ENCODE measurements at regions not wholly inside any gene's neighbourhood (a gene's known extent, or its start where the extent isn't known, plus 50 kb on each side); places are given as distances from the start of the nearest gene placed in this dataset.
"Not testable (repeated sequence)": the region's sequence is repeated elsewhere in the genome, so short reads cannot be mapped to it uniquely, and the experiment has no call there.

DNA sequence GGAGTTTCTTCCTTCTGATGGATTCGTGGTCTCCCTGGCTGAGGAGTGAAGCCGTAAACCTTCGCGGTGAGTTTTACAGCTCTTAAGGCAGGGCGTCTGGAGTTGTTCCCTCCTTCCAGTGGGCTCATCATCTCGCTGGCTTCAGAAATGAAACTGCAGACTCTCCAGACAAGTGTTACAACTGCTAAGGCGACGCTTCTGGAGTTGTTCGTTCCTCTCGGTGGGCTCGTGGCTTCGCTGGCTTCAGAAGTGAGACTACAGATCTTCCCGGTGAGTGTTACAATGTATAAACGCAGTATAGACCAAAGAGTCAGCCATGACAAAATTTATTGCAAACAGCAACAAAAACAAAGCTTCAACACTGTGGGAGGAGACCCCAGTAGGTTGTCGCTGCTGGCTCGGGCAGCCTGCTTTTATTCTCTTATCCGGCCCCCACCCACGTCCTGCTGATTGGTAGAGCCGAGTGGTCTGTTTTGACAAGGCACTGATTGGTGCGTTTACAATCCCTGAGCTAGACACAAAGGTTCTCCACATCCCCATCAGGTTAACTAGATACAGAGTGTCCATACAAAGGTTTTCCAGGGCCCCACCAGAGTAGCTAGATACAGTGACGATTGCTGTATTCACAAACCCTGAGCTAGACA lies 113.2 kb downstream of the GPX5 start:
- peaks cover 0 to 2% of the 10 kb centered on the region in 2 donors for H3K4me1 ChIP-seq (ENCODE audit: control insufficient read depth in 2 of 2, insufficient read depth in 2 of 2, low read length in 1 of 2)
- no peaks in the 10 kb centered on the region for H3K36me3 ChIP-seq (ENCODE audit: control insufficient read depth in 2 of 2, insufficient read depth in 2 of 2, low read length in 1 of 2)
- no peaks in the 10 kb centered on the region for H3K9me3 ChIP-seq (ENCODE audit: control insufficient read depth in 2 of 2, insufficient read depth in 1 of 2, low read depth in 1 of 2, low read length in 1 of 2)
- no peak overlapping the region for H3K27ac ChIP-seq (ENCODE audit: low read depth in 2 of 2, low read length in 1 of 2)
- H3K27me3 ChIP-seq (ENCODE audit: control insufficient read depth in 1 of 2, insufficient read depth in 2 of 2, low read length in 2 of 2) = peaks cover 0 to 11% of the 10 kb centered on the region in 2 donors
- 88 to 89% methylated on average over 21 of the region's 21 CpGs for WGBS, 2 donors
- no peak overlapping the region for H3K4me3 ChIP-seq (ENCODE audit: low read depth in 1 of 2, low read length in 2 of 2)

DNA sequence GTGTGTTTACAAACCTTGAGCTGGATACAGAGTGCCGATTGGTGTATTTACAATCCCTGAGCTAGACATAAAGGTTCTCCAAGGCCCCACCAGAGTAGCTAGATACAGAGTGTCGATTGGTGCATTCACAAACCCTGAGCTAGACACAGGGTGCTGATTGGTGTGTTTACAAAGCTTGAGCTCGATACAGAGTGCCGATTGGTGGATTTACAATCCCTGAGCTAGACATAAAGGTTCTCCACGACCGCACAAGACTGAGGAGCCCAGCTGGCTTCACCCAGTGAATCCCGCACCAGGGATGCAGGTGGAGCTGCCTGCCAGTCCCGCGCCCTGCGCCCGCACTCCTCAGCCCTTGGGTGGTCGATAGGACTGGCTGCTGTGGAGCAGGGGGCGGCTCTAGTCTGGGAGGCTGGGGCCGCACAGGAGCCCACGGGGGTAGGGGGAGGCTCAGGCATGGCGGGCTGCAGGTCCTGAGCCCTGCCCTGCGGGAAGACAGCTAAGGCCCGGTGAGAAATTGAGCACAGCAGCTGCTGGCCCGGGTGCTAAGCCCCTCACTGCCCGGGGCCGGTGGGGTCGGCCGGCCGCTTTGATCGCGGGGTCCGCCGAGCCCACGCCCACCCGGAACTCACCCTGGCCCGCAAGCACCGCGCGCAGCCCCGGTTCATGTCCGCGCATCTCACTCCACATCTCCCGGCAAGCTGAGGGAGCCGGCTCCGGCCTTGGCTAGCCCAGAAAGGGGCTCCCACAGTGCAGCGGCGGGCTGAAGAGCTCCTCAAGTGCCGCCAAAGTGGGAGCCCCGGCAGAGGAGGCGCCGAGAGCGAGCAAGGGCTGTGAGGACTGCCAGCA lies 114.0 kb downstream of the GPX5 start:
- WGBS, 2 donors = 94 to 95% methylated on average over 47 of the region's 47 CpGs
- H3K4me1 ChIP-seq (ENCODE audit: control insufficient read depth in 2 of 2, insufficient read depth in 2 of 2, low read length in 1 of 2); H3K27ac ChIP-seq (ENCODE audit: low read depth in 2 of 2, low read length in 1 of 2); H3K4me3 ChIP-seq (ENCODE audit: low read depth in 1 of 2, low read length in 2 of 2); H3K36me3 ChIP-seq (ENCODE audit: control insufficient read depth in 2 of 2, insufficient read depth in 2 of 2, low read length in 1 of 2); H3K9me3 ChIP-seq (ENCODE audit: control insufficient read depth in 2 of 2, insufficient read depth in 1 of 2, low read depth in 1 of 2, low read length in 1 of 2): not testable (repeated sequence)
- peaks cover 0 to 11% of the 10 kb centered on the region in 2 donors for H3K27me3 ChIP-seq (ENCODE audit: control insufficient read depth in 1 of 2, insufficient read depth in 2 of 2, low read length in 2 of 2)

DNA sequence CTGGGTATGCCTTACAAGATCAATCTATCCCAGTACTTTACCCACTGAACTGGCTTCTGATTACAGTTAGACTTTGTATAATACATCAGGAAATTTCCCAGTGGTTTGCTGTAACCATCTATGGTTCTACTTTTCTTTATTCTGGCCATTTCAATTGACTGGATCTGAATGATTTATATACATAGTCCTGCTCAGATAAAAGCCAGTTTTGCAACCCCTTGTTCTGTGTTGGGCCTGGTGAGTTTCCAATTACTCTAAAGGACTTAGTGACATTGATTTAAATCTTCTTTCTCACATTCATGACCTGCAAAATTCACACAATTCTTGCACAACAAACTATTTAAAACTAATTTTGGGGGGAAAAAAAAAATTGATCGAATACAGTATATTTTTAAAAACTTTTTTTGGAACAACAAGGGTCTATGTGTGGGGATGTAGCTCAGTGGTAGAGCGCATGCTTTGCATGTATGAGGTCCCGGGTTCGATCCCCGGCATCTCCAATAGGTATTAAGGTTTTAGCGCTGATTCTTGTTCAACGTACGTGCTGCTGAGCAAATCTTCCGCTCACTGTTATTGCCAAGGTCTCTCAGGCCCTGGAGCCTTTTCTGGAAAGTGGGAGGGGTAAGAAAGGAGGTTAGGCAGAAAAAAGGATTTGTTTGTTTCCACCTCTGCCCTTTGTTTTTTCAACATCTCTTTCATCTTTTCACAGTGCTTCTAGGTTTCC lies 117.5 kb downstream of the GPX5 start:
- Histone ChIP-seq H3K4me3 (ENCODE audit: low read depth in 1 of 2, low read length in 2 of 2) (no peak overlapping the region), H3K27me3 (ENCODE audit: control insufficient read depth in 1 of 2, insufficient read depth in 2 of 2, low read length in 2 of 2) (no peaks in the 10 kb centered on the region), H3K4me1 (ENCODE audit: control insufficient read depth in 2 of 2, insufficient read depth in 2 of 2, low read length in 1 of 2) (no peaks in the 10 kb centered on the region), H3K27ac (ENCODE audit: low read depth in 2 of 2, low read length in 1 of 2) (no peak overlapping the region), H3K36me3 (ENCODE audit: control insufficient read depth in 2 of 2, insufficient read depth in 2 of 2, low read length in 1 of 2) (no peaks in the 10 kb centered on the region), H3K9me3 (ENCODE audit: control insufficient read depth in 2 of 2, insufficient read depth in 1 of 2, low read depth in 1 of 2, low read length in 1 of 2) (no peaks in the 10 kb centered on the region)
- 14% methylated on average over 9 of the region's 9 CpGs for WGBS, 2 donors

DNA sequence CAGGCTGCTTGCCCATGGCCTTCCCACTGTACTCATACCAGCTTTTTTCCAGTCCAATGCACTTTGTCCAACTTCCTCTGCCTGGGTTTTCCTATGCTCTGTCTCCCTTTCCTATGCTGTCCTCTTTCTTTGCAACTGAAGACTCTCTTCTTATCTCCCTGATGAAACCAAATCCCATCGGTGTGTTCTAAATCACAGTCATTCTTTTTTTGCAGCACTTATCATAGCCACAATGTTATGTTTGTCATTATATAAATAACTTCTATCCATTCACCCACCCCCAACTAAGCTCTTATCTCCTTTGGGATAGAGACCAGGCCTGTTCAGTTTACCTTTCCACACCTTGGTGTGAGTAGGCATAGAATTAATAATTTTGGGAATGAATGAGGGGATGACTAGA lies 121.0 kb downstream of the GPX5 start:
- WGBS, 2 donors = 34 to 44% methylated on average over 1 of the region's 1 CpG

DNA sequence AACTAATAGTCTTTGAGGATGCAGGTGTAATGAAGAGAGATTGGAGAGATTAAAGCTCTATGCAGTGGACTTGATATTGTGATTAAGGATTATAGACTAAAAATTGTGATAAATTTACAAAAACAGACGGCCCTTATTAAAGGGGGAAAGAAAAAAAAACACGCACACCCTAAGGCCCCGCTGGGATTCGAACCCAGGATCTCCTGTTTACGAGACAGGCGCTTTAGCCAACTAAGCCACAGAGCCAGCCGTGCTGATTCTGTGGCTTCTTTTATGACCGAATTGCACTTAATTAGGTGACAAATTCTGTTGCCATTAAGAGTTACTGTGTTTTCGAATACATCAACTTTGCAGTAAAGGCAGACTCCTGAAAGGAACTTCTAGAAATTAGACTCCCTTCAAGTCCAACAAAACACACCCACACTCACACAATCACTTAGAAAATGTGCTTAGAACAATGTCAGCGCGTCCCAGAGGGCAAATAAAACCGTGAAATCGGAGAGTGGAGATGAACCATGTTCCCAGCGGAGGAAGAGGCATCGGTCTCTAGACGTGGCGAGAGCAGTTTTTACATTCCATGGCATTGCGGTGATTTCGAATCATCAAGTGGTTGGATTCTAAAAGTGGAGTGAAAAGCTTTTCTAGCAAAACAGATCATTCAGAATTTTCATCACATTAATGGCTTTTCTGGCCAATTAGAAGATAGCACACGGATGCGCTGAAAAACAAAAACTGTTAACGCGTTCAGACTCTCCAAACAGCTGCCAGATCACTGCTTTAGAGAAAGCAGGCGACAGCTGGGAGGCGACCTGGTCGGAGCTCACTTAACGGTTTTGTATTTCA lies 122.6 kb downstream of the GPX5 start:
- H3K9me3 ChIP-seq (ENCODE audit: control insufficient read depth in 2 of 2, insufficient read depth in 1 of 2, low read depth in 1 of 2, low read length in 1 of 2) = no peaks in the 10 kb centered on the region
- no peaks in the 10 kb centered on the region for H3K27me3 ChIP-seq (ENCODE audit: control insufficient read depth in 1 of 2, insufficient read depth in 2 of 2, low read length in 2 of 2)
- no peaks in the 10 kb centered on the region for H3K36me3 ChIP-seq (ENCODE audit: control insufficient read depth in 2 of 2, insufficient read depth in 2 of 2, low read length in 1 of 2)
- H3K4me1 ChIP-seq (ENCODE audit: control insufficient read depth in 2 of 2, insufficient read depth in 2 of 2, low read length in 1 of 2) = no peaks in the 10 kb centered on the region
- peak overlapping the region; percentile 9 to 44 for H3K4me3 ChIP-seq (ENCODE audit: low read depth in 1 of 2, low read length in 2 of 2)
- H3K27ac ChIP-seq (ENCODE audit: low read depth in 2 of 2, low read length in 1 of 2) = no peak overlapping the region
- WGBS, 2 donors = 2 to 4% methylated on average over 27 of the region's 27 CpGs

More for the DNA sequence above, 121.0 kb downstream of the GPX5 start:
- Histone ChIP-seq H3K9me3 (ENCODE audit: control insufficient read depth in 2 of 2, insufficient read depth in 1 of 2, low read depth in 1 of 2, low read length in 1 of 2) (no peaks in the 10 kb centered on the region), H3K27me3 (ENCODE audit: control insufficient read depth in 1 of 2, insufficient read depth in 2 of 2, low read length in 2 of 2) (no peaks in the 10 kb centered on the region), H3K27ac (ENCODE audit: low read depth in 2 of 2, low read length in 1 of 2) (no peak overlapping the region), H3K4me1 (ENCODE audit: control insufficient read depth in 2 of 2, insufficient read depth in 2 of 2, low read length in 1 of 2) (no peaks in the 10 kb centered on the region), H3K4me3 (ENCODE audit: low read depth in 1 of 2, low read length in 2 of 2) (no peak overlapping the region), H3K36me3 (ENCODE audit: control insufficient read depth in 2 of 2, insufficient read depth in 2 of 2, low read length in 1 of 2) (no peaks in the 10 kb centered on the region)

DNA sequence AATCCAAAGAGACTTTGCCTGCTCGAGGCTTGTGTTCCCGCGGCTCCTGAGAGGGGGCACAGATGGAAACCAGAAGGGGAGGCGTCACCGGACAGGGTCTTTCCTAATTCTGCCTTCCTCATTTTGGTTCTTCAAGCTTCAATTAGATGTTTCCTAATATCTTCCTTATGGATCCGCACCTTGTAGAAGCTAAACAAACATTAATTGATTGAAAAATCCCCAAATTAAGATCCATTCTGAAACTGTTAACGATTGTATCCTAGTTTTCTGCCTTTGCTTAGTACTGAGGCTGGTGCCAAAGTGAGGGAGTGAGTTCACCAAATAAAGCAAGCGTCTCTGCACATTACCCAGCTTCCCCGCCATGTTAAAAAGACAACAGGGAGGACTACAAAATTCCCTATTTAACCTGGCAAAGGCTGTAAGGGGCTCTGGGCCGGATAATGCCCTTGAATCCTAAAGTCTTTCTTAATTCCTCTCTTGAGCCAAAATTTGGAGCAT lies 123.2 kb downstream of the GPX5 start:
- Histone ChIP-seq H3K4me1 (ENCODE audit: control insufficient read depth in 2 of 2, insufficient read depth in 2 of 2, low read length in 1 of 2) (no peaks in the 10 kb centered on the region), H3K27ac (ENCODE audit: low read depth in 2 of 2, low read length in 1 of 2) (no peak overlapping the region), H3K36me3 (ENCODE audit: control insufficient read depth in 2 of 2, insufficient read depth in 2 of 2, low read length in 1 of 2) (no peaks in the 10 kb centered on the region), H3K9me3 (ENCODE audit: control insufficient read depth in 2 of 2, insufficient read depth in 1 of 2, low read depth in 1 of 2, low read length in 1 of 2) (no peaks in the 10 kb centered on the region), H3K4me3 (ENCODE audit: low read depth in 1 of 2, low read length in 2 of 2) (peak overlapping the region; percentile 9 to 44), H3K27me3 (ENCODE audit: control insufficient read depth in 1 of 2, insufficient read depth in 2 of 2, low read length in 2 of 2) (no peaks in the 10 kb centered on the region)
- 9% methylated on average over 10 of the region's 10 CpGs for WGBS, 2 donors

DNA sequence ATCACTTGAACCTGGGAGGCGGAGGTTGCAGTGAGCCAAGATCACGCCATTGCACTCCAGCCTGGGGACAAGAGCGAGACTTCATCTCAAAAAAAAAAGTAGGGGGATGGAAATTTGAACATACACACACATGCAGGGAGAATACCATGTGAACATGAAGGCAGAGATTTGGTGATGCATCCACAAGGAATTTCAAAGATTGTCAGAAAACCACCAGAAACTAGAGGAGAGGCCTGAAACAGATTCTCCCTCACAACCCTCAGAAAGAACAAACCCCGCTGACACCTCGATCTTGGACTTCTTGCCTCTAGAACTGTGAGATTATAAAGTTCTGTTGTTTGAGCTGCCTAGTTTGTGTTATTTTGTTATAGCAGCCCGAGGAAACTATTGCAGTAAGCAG lies 125.5 kb downstream of the GPX5 start:
- H3K36me3 ChIP-seq (ENCODE audit: control insufficient read depth in 2 of 2, insufficient read depth in 2 of 2, low read length in 1 of 2) = no peaks in the 10 kb centered on the region
- no peak overlapping the region for H3K27ac ChIP-seq (ENCODE audit: low read depth in 2 of 2, low read length in 1 of 2)
- 90 to 92% methylated on average over 6 of the region's 6 CpGs for WGBS, 2 donors
- H3K4me1 ChIP-seq (ENCODE audit: control insufficient read depth in 2 of 2, insufficient read depth in 2 of 2, low read length in 1 of 2) = no peaks in the 10 kb centered on the region
- H3K4me3 ChIP-seq (ENCODE audit: low read depth in 1 of 2, low read length in 2 of 2) = no peak overlapping the region
- peaks cover 0 to 4% of the 10 kb centered on the region in 2 donors for H3K27me3 ChIP-seq (ENCODE audit: control insufficient read depth in 1 of 2, insufficient read depth in 2 of 2, low read length in 2 of 2)
- no peaks in the 10 kb centered on the region for H3K9me3 ChIP-seq (ENCODE audit: control insufficient read depth in 2 of 2, insufficient read depth in 1 of 2, low read depth in 1 of 2, low read length in 1 of 2)

DNA sequence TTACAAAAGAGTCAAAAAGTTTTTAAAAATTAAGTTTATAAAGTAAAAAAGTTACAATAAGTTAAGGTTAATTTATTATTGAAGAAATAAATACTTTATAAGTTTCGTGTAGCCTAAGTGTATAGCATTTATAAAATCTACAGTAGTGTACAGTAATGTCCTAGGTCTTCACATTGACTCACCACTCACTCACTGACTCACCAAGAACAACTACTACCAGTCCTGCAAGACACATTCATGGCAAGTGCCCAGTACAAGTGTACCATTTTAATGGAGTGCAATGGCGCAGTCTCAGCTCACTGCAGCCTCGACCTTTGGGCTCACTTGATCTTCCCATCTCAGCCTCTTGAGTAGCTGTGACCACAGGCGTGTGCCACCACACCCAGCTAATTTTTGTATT lies 128.2 kb downstream of the GPX5 start:
- Histone ChIP-seq H3K27ac (ENCODE audit: low read depth in 2 of 2, low read length in 1 of 2) (no peak overlapping the region), H3K9me3 (ENCODE audit: control insufficient read depth in 2 of 2, insufficient read depth in 1 of 2, low read depth in 1 of 2, low read length in 1 of 2) (no peaks in the 10 kb centered on the region), H3K4me1 (ENCODE audit: control insufficient read depth in 2 of 2, insufficient read depth in 2 of 2, low read length in 1 of 2) (no peaks in the 10 kb centered on the region), H3K4me3 (ENCODE audit: low read depth in 1 of 2, low read length in 2 of 2) (no peak overlapping the region), H3K27me3 (ENCODE audit: control insufficient read depth in 1 of 2, insufficient read depth in 2 of 2, low read length in 2 of 2) (peaks cover 4% of the 10 kb centered on the region in 2 donors), H3K36me3 (ENCODE audit: control insufficient read depth in 2 of 2, insufficient read depth in 2 of 2, low read length in 1 of 2) (no peaks in the 10 kb centered on the region)
- 78 to 85% methylated on average over 4 of the region's 4 CpGs for WGBS, 2 donors

DNA sequence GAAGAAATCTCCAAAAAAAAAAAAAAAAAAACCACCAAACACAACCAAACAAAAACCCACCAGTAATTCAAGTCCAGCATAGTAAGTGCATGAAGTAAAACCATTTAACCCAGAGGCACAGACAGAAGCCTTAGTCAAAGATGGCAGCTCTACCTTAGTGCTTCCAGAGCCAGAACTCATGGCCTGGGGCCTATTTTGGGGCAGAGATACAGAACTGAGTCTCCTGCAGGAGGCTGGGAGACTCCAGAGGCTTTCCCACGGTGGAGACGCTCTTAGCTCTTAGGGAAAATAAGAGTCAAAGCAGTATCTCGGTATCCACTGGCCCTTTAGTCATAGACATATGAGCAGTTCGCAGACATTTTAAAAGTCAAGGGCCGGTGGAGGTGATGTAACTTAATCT lies 129.5 kb downstream of the GPX5 start:
- 83 to 85% methylated on average over 5 of the region's 5 CpGs for WGBS, 2 donors
- H3K4me3 ChIP-seq (ENCODE audit: low read depth in 1 of 2, low read length in 2 of 2) = no peak overlapping the region
- H3K9me3 ChIP-seq (ENCODE audit: control insufficient read depth in 2 of 2, insufficient read depth in 1 of 2, low read depth in 1 of 2, low read length in 1 of 2) = no peaks in the 10 kb centered on the region
- no peak overlapping the region for H3K27ac ChIP-seq (ENCODE audit: low read depth in 2 of 2, low read length in 1 of 2)
- H3K36me3 ChIP-seq (ENCODE audit: control insufficient read depth in 2 of 2, insufficient read depth in 2 of 2, low read length in 1 of 2) = no peaks in the 10 kb centered on the region
- peaks cover 8 to 11% of the 10 kb centered on the region in 2 donors for H3K27me3 ChIP-seq (ENCODE audit: control insufficient read depth in 1 of 2, insufficient read depth in 2 of 2, low read length in 2 of 2)
- H3K4me1 ChIP-seq (ENCODE audit: control insufficient read depth in 2 of 2, insufficient read depth in 2 of 2, low read length in 1 of 2) = peaks cover 0 to 2% of the 10 kb centered on the region in 2 donors
